ENCODE measurements at regions not wholly inside any gene's neighbourhood (a gene's known extent, or its start where the extent isn't known, plus 50 kb on each side); places are given as distances from the start of the nearest gene placed in this dataset.
A peak's percentile ranks its signal among the peaks of the same experiment; 100 is the strongest.

GRCh38 chr14:65222440-65222858 lies 120.1 kb upstream of the MAX start:
- DNase-seq (ENCODE audit: low read depth in 2 of 3, low spot score in 1 of 3), result peak; percentile 47 to 52 (median 51)

DNA sequence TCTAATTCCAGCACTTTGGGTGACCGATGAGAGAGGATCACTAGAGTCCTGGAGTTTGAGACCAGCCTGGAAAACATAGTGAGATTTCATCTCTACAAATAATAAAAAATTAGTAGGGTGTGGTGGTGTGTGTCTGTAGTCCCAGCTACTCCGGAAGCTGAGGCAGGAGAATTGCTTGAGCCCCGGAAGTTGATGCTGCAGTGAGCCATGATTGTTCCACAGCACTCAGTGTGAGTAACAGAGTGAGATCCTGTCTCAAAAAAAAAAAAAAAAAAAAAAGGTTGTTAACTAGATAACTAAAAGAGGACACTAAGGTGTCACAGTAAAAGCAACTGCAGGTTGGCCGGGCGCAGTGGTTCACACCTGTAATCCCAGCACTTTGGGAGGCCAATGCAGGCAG lies 121.3 kb upstream of the MAX start:
- no peak for DNase-seq (ENCODE audit: low read depth in 2 of 3, low spot score in 1 of 3)

- DNase-seq (ENCODE audit: low read depth in 2 of 3, low spot score in 1 of 3), result no peak
These were observed 122.5 kb upstream of the MAX start for GRCh38 chr14:65224799-65225198.

DNA sequence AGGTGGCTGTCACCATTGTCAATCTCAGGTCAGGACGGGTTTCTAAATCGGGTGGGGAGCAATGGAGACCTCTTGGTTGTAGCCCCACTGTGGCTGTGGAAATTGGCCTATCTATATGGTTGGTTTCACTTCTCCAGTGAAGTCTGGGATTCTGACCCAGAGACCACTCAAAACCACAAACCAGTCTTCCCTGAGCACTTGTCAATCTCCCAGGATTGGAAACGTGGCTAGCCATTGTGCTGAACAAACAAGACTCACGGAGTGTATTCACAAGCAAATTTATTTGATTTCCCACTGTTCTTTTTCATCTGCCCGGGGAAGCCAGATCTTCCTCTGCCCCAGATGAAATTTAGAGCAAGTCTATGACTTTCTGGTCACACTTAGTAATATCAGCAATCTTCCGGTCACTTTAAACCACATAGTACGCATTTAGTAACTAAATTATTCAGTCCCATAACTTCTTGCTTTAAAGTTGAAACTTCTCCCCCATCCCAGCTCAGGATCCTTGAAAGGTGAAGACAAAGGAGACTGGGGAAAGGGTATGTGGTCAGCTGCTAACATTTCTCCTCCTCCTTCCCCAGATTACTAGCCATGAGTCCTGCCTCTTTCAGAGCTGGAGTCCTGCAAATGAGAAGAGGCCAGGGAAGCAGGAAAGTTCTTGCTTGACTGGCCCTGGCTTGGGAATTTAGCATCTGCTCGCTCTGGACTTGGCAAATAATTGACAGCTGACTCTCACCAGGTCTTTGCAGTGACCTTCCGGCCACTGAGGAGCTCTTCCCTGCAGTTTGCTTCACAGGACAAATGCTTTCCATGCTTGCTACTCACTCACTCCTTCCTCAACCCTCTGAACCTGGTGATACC lies 123.2 kb upstream of the MAX start:
- DNase-seq (ENCODE audit: low read depth in 2 of 3, low spot score in 1 of 3), result no peak

DNA sequence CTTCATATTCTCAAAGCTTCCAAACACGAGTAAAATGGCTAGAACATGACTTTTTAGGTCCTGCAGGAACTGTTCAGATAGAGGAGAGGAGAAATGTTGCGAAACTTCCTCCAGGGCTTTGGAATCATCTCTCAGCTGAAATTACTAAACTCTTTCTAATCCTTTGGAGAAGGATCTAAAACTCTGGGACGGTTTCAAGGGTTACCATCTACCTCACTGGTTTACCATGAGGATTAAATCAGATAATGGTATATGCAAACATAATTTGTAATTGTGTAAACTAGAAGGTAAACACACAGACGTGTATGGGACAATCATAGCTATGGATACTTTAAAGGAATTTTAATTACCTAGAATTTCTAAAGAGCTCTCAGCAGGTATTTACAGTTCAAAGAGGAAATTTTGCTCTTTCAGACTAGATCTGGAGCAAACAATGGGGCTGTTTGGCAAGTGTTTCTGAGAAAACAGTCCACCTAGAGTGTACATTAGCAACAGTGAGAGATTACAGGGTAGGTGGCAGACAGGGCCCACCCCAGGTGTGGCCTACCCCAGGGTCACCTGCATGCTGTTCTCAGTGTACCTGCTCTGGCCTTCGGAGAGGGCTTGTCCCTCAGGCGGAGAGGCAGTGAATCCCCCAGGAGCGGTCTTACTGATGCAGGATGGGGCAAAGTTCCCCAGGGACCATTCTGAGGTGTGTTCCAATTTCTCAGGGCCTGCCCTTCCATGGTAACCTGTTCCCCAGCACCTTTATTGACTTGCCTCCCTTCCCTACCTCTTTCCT lies 124.7 kb upstream of the MAX start:
- no peak for DNase-seq (ENCODE audit: low read depth in 2 of 3, low spot score in 1 of 3)

DNA sequence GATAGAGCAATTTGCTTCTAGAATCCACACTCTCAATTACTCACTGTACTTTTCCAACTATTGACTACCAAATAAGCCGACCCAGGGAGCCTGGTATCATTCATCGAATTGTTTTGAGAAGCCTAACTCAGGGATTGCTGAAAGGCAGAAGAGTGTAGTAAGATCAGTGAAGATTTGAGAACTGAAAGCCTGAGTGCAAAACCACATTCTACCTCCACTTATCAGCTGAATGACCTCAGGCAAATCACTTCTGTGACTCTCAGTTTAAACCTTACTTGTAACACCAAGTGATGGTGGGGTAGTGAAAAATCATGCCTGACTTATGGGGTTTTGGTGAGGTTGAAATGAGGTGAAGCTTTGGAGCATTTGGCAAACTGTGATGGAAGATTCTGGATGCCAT lies 126.1 kb upstream of the MAX start:
- no peak for DNase-seq (ENCODE audit: low read depth in 2 of 3, low spot score in 1 of 3)

DNA sequence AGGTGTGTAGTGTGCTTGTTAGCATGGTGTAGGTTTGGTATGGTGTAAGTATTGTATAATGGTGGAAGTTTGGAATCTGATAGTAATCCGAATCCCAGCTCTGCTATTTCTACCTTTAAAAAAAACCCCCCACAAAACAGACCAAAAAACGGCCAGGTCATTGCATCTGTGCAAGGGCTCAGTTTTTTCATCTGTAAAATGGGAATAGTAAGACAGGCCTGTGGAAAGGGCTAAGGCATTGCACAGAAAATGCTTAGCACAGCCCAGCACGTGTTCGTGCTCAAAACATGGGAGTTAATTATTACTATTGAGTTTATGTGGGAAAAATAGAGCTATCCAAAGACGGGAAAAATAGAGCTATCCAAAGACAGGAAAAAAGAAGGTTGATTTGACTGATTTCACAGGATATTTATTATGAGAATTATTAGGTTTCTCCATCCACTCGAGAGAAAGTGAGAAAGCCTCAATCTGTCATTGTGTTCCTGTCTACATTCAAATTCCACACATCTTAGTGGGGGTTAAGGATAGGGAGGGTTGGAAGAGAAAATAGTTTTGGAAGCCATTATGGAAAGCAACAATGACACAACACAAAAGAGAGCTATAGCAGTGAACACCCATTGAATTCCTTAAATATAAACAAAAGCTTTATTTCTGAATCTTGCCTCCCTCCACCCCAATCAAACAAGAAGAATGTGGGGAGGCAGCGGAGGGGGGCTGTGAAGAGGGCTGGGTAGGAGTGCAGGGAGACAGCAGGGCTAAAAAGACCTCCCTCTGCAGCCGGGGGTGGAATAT lies 126.8 kb upstream of the MAX start:
- DNase-seq (ENCODE audit: low read depth in 2 of 3, low spot score in 1 of 3), result no peak

DNA sequence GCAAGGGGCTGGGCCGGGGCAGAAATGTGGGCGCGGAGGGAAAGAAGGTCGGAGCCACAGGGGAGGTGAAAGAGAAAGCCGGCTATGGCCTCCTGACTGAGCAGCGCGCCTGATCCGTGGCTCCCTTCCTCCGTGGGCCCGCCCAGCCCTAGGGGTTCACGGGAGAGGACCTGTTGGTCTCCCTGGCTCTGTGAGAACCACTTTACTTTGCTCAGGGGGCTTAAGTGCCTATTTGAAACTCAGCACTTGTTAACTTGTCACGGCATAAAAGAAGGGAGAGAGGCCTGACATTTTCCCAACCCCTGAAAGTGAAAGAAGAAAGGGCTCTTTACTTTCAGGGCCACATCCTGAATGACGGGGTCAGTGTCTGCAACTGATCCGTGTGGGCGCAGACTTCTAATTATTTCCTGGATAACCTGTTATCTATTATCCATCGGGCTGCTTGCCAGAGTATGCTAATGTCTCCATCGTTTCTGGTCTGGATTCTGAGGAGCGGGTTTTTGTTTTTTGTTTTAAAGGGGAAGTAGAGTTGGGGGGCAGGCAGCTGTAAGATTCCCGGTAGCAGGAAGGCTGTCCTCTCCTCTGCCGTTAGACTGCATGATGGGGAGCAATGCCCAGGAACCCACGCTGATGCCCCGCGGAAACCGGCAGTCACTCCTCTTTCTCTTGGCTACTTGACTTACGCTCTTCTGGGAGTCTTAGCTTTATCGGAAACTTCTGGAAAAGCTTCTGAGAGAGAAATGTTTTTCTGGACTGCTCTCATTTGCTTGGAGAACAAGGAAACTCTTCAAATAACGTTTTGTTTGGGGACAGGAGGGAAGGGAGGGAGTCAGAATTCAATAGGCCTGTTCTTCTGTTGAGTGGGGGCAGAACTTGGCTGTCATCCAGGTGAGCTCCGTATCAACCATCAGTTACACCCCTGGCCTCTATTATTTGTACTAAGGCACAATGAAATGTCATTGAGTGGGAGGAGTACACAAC lies 127.7 kb upstream of the MAX start:
- DNase-seq (ENCODE audit: low read depth in 2 of 3, low spot score in 1 of 3), result no peak

DNA sequence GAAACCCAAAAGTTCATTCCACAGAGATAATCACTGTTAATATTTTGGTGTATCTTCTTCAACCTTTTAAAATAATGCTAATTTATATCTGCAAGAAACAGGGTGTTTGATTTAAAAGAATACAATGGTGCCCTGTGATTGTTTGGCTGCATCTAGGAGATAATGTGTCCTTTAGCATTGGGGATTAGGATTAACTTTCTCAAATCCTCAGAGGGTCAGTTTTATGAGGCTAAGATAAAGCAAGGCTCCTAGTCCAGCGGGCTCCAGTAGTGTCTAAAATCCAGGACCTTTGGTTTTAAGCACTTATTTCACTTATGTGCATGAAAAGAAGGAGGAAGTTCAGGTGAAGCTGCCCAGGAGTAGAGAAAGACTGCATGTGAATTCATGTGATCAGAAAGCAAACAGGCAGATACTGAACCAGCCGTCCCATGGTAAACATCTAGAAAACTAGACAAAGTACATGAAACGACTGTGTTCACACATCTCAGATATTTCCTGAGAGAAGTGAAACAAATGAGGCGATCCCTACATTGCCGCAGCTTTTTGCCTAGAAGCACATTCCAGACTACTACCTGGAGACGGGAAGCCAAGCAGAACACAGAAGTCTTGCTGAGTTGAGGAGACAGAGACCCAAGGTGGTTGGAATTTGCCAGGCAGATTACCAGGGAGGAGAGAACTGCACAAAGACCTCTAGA lies 129.1 kb upstream of the MAX start:
- no peak for DNase-seq (ENCODE audit: low read depth in 2 of 3, low spot score in 1 of 3)

GRCh38 chr14:65234752-65235361 lies 132.5 kb upstream of the MAX start:
- DNase-seq (ENCODE audit: low read depth in 2 of 3, low spot score in 1 of 3), result no peak

DNA sequence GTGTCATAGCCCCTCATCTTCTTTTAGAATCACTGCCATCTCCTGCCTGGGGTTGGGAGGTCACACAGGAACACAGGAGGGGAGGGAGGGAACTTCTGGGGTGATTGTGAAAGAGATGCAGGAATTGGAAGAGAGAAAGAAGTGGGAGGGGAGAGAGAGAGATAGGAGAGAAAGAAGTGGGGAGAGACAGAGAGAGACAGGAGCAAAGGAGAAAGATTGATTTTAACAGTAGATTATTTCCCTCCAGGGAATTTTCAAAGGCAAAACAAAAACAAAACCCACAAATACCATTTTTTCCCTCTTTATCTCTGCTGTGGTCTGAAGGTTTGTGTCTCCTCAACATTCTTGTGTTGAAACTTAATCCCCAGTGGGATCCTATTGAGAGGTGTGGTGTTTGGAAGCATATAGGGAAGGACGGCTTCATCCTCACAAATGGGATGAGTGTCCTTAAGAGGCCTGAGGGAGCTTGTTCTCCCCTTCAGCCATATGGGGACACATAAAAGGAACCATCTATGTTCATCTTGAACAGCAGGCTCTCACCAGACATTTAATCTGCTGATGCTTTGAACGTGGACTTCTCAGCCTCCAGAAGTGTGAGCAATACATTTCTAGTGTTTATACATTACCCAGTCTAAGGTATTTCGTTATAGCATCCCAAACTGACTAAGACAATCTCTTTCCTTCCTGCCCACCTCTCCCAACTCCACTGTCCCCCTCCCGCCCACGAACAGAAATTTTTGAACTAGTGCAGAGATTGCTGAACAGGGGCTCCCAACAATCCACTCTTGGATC lies 134.9 kb upstream of the MAX start:
- DNase-seq (ENCODE audit: low read depth in 2 of 3, low spot score in 1 of 3), result no peak

- DNase-seq (ENCODE audit: low read depth in 2 of 3, low spot score in 1 of 3), result no peak
These were observed 135.6 kb upstream of the MAX start for GRCh38 chr14:65237941-65238340.

DNA sequence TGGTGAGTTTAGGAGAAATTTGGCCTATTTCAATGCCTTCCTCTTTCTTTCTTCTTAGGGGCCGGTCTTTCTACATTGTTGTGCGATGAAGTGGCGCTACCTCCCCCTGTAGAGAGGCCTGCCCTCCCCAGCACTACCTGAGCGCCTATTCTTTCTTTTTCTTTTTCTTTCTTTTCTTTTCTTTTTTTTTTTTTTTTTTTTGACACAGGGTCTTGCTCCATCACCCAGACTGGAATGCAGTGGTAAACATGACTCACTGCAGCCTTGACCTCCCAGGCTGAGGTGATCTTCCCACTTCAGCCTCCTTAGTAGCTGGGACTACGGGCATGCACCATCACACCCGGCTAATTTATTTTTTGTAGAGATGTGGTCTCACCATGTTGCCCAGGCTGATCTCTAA lies 136.1 kb upstream of the MAX start:
- DNase-seq (ENCODE audit: low read depth in 2 of 3, low spot score in 1 of 3), result no peak

GRCh38 chr14:65239143-65239937 lies 137.0 kb upstream of the MAX start:
- DNase-seq (ENCODE audit: low read depth in 2 of 3, low spot score in 1 of 3), result no peak

GRCh38 chr14:65239938-65240296 lies 137.6 kb upstream of the MAX start:
- DNase-seq (ENCODE audit: low read depth in 2 of 3, low spot score in 1 of 3), result no peak

- no peak for DNase-seq (ENCODE audit: low read depth in 2 of 3, low spot score in 1 of 3)
These were observed 138.9 kb upstream of the MAX start for GRCh38 chr14:65241125-65241752.

DNA sequence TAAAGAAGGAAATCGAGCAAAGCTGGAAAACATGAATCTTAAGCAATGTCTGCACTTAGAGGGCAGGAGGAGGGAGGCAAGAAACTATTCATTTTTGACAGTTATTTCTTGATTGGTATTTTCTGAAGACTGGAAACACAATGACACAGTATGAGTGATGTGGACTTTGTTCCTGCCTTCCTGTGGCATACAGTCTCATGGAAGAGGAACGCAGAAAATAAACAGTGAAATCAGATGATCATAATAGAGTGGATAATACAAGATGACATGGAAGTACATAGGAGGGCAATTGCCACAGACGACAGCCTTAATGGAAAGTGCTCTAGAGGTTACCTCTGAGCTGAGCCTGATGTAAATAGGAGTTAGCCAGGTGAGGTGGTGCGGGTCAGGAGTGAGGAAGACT lies 140.4 kb upstream of the MAX start:
- DNase-seq (ENCODE audit: low read depth in 2 of 3, low spot score in 1 of 3), result no peak

Data from stimulated activated CD4-positive, alpha-beta T cell treated with anti-CD3 and anti-CD28 coated beads, Interleukin-12 subunit alpha, Interleukin-12 subunit beta, amount 100 ng/mL, for 48 hours (primary cell).